RWPE2 (cell line): ENCODE measurements at regions not wholly inside any gene's neighbourhood (a gene's known extent, or its start where the extent isn't known, plus 50 kb on each side); places are given as distances from the start of the nearest gene placed in this dataset.

Experiments used
- ATAC-seq: fragments of 200-7000 bp; cut with Tn5 transposase; 3 replicates; pipeline ENCODE4 v1.9.1; 2021; ENCODE audit warnings: low read depth
- DNase-seq: peaks from one replicate; pipeline ENCODE4 v3.0.0-alpha.2; 2020; ENCODE audit warnings: low spot score
- H3K27ac ChIP-seq: fragments of 450-650 bp; 2 replicates; pipeline ENCODE4 v1.5.1; 2017; ENCODE audit warnings: mild to moderate bottlenecking; ENCODE audit not compliant: poor library complexity, severe bottlenecking
- H3K27me3 ChIP-seq: fragments of 250-450 bp; sonication (Bioruptor Pico); 2 replicates; pipeline ENCODE4 v1.5.1; 2021; ENCODE audit warnings: mild to moderate bottlenecking, moderate library complexity; ENCODE audit not compliant: insufficient read depth, poor library complexity, severe bottlenecking
- H3K36me3 ChIP-seq: fragments of 250-450 bp; sonication (Bioruptor Pico); 2 replicates; pipeline ENCODE4 v1.5.1; 2020; ENCODE audit warnings: low read depth, mild to moderate bottlenecking, moderate library complexity
- H3K4me1 ChIP-seq: fragments of 250-450 bp; sonication (Bioruptor Pico); 2 replicates; pipeline ENCODE4 v1.5.1; 2021; ENCODE audit warnings: mild to moderate bottlenecking, moderate library complexity; ENCODE audit not compliant: insufficient read depth, poor library complexity, severe bottlenecking
- H3K4me3 ChIP-seq: fragments of 250-450 bp; sonication (Bioruptor Pico); 2 replicates; pipeline ENCODE4 v1.5.1; 2021; ENCODE audit warnings: mild to moderate bottlenecking, moderate library complexity; ENCODE audit not compliant: severe bottlenecking
- H3K9me3 ChIP-seq: fragments of 250-450 bp; sonication (Bioruptor Pico); 2 replicates; pipeline ENCODE4 v1.5.1; 2021; ENCODE audit warnings: mild to moderate bottlenecking, moderate library complexity; ENCODE audit not compliant: severe bottlenecking
- CTCF ChIP-seq: fragments of 450-650 bp; IDR thresholded peaks from one replicate; pipeline ENCODE4 v1.5.1; 2017; ENCODE audit warnings: mild to moderate bottlenecking, moderate library complexity; ENCODE audit not compliant: poor library complexity, severe bottlenecking

- DNase-seq = no peak
- no peak overlapping the region for H3K4me3 ChIP-seq
- no peaks in the 10 kb centered on the region for H3K4me1 ChIP-seq
Measured at GRCh38 chr15:37586011-37586583, 348.3 kb upstream of the TMCO5A start.

GRCh38 chr15:37586976-37587375 lies 347.5 kb upstream of the TMCO5A start:
- no peak for TF ChIP-seq CTCF
- Histone ChIP-seq H3K4me1 (no peaks in the 10 kb centered on the region), H3K27me3 (peaks cover 23% of the 10 kb centered on the region), H3K4me3 (no peak overlapping the region), H3K27ac (no peak overlapping the region), H3K36me3 (no peaks in the 10 kb centered on the region), H3K9me3 (no peaks in the 10 kb centered on the region)
- DNase-seq (no peak), ATAC-seq (no peak)

More at GRCh38 chr15:37586011-37586583, 348.3 kb upstream of the TMCO5A start:
- ATAC-seq = no peak
- no peak for TF ChIP-seq CTCF
- Histone ChIP-seq H3K27ac (no peak overlapping the region), H3K36me3 (no peaks in the 10 kb centered on the region), H3K27me3 (peaks cover 21% of the 10 kb centered on the region), H3K9me3 (no peaks in the 10 kb centered on the region)

- TF ChIP-seq CTCF = no peak
- ATAC-seq (0 out of 3 replicates have a peak, but pooled peaks have one; percentile 35), DNase-seq (no peak)
- Histone ChIP-seq H3K9me3 (no peaks in the 10 kb centered on the region), H3K4me1 (no peaks in the 10 kb centered on the region), H3K36me3 (no peaks in the 10 kb centered on the region), H3K27me3 (peaks cover 66% of the 10 kb centered on the region), H3K4me3 (no peak overlapping the region), H3K27ac (no peak overlapping the region)
Measured at GRCh38 chr15:37594417-37594816, 340.0 kb upstream of the TMCO5A start.

DNA sequence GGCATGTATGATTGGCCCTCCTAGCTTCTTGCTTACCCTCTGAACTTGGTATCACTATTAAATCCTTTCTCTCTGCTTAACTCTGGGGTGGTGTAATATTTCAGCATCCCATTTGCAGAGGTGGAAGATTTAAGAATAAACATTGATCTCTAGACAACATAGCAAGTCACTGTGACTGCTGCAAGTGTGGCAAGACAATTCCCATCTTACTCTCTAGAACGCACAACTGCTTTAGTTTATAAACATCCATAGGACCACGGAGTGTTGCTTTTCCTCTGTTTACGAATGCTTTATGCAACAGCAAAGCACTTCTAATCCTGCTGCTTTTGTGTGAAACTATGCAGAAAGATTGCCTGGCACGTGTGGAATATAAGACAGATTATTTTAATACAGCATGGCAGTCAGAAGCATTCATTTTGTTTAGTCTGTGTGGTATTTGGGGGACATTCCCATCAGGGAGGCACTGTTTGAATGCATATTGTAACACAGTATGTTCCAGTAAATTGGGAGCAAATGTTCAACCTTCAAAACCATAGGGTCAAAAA lies 338.9 kb upstream of the TMCO5A start:
- Histone ChIP-seq H3K36me3 (no peaks in the 10 kb centered on the region), H3K4me1 (no peaks in the 10 kb centered on the region), H3K4me3 (no peak overlapping the region), H3K9me3 (no peaks in the 10 kb centered on the region), H3K27me3 (peaks cover 69% of the 10 kb centered on the region), H3K27ac (no peak overlapping the region)
- no peak for TF ChIP-seq CTCF
- no peak for ATAC-seq
- DNase-seq = no peak

DNA sequence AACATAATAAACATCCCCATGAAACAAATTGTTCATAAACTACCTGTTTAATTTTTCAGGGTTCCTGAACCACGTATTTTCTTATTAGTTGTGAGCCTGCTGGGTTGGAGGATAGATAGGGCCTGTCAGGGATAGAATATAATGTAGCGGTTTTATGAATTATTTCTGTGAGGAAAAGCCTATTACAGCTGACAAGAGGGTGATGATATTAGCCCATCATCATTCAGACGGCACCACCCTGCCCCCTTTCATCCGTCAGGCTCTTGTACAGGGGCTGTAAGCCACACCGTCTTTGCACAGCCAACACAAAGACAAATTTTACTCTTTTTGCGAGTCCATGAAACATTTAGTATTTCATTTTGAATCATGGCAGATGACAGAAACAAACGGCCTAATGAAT lies 335.3 kb upstream of the TMCO5A start:
- no peak for ATAC-seq
- Histone ChIP-seq H3K27ac (no peak overlapping the region), H3K27me3 (peaks cover 80% of the 10 kb centered on the region), H3K4me3 (no peak overlapping the region), H3K9me3 (no peaks in the 10 kb centered on the region), H3K36me3 (no peaks in the 10 kb centered on the region), H3K4me1 (no peaks in the 10 kb centered on the region)
- no peak for DNase-seq
- TF ChIP-seq CTCF = no peak
